LNCAP (cell line): ENCODE measurements at regions not wholly inside any gene's neighbourhood (a gene's known extent, or its start where the extent isn't known, plus 50 kb on each side); places are given as distances from the start of the nearest gene placed in this dataset.

Source experiments
- TF ChIP-seq, protein P1 (sequence below): fragments of 450-650 bp; IDR thresholded peaks from 2 replicates; pipeline ENCODE4 v1.5.1; 2017; ENCODE audit warnings: mild to moderate bottlenecking

DNA sequence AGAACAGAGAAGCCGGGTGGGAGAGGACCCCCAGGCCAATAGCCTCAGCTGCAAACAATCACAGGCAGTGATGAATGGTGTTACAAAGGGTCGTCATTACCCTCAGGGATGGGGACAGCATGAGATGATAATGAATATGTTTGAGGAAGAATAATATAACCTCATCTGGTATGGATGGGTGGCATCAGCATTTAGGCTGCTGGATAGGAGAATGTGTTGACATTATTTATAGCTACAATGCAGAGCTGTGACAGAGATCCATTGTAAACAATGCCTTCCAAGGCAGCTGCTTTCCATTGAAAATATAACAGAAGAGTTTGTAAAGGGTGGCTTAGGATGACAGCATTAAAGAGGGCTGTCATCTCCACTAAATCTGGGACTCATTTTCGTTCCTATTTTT lies 365.5 kb downstream of the KCNN2 start:
- TF ChIP-seq, protein P1, sequence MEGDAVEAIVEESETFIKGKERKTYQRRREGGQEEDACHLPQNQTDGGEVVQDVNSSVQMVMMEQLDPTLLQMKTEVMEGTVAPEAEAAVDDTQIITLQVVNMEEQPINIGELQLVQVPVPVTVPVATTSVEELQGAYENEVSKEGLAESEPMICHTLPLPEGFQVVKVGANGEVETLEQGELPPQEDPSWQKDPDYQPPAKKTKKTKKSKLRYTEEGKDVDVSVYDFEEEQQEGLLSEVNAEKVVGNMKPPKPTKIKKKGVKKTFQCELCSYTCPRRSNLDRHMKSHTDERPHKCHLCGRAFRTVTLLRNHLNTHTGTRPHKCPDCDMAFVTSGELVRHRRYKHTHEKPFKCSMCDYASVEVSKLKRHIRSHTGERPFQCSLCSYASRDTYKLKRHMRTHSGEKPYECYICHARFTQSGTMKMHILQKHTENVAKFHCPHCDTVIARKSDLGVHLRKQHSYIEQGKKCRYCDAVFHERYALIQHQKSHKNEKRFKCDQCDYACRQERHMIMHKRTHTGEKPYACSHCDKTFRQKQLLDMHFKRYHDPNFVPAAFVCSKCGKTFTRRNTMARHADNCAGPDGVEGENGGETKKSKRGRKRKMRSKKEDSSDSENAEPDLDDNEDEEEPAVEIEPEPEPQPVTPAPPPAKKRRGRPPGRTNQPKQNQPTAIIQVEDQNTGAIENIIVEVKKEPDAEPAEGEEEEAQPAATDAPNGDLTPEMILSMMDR = no peak

DNA sequence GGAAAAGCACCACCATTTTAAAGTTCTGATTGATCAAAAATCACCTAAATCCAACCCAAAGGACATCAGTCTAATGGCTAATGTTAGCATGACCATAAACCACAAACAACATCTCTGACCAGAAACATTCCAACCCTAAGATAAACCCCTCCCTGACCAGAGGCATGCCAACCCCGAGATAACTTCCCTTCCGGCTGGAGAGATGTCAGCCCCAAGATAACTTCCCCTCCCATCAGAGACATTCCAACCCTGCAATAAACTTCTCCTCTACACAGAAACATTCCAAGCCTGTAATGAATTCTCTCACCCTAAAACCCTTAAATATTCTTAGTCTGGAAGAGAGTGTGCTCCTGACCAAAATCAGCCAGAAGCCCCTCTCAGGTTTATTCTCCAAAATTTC lies 364.3 kb downstream of the KCNN2 start:
- TF ChIP-seq, protein P1 = no peak

DNA sequence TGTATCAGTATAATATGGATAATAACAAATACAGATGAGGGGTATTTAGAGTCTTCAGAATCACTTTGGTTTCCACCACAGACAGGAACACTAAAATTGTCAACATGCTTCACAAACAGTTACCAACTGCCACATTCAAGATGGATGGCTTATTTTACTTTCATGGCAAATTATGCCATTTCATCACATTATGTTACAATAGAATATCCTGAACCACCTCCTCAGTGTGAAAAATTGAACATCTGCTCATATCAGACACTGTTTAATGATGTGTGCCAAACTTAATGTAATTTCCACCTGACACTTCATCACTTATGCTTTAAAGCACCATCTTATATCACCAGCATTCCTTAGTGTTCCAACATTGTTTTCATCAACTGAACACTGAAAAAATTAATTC lies 357.4 kb downstream of the KCNN2 start:
- TF ChIP-seq, protein P1 = no peak

DNA sequence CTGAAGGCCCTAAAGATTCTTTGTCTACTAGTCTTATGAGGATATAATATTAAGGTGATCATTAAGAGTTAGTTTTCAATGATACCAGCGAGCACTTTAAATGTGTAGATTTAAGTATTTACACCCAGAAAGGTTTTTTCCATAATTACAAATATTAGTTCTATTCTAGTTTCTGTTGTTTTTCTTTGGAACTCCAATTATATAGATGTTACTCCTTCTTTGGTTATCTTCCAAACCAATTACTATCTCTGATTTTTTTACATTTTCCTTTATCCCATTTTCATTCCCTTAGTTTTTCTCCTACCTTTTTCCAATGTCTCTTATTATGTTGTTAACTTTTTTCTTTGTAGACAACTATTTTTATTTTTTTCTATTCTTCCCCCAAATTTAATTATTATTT lies 355.1 kb downstream of the KCNN2 start:
- TF ChIP-seq, protein P1 = no peak

DNA sequence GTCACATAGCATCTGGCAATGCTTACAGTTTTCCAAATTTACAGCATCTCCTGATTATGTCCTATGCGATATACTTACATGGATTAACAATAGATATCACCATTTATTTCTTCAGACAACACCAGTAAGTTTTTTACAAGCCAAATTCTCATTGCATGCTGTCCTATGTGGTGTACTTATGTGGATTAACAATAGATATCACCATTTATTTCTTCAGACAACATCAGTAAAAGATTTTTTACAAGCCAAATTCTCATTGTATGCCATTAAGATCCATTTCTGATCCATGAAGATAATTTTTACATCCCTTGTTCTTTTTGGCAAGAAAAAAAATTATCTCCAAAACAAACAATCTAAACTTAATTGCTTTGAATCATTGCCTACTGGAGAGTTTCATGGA lies 340.9 kb downstream of the KCNN2 start:
- TF ChIP-seq, protein P1 = no peak

DNA sequence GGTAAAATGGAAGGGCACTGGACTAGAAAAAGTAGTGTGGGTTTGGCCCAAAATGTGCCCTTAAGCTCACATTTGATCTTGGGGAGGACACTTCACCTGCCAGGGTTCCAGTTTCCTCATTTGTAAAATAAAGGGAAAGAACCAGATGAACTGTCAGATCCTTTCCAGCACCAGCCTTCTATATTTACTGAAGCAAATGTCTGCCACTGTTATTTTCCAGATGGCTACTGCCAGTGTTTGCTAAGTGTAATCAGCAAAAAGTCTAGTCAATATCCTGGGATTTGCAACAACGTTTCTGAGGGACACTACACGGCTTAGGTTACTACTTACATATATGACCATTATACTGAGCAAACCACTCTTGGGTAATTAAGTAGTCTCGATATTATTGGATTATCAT lies 340.3 kb downstream of the KCNN2 start:
- TF ChIP-seq, protein P1 = no peak

DNA sequence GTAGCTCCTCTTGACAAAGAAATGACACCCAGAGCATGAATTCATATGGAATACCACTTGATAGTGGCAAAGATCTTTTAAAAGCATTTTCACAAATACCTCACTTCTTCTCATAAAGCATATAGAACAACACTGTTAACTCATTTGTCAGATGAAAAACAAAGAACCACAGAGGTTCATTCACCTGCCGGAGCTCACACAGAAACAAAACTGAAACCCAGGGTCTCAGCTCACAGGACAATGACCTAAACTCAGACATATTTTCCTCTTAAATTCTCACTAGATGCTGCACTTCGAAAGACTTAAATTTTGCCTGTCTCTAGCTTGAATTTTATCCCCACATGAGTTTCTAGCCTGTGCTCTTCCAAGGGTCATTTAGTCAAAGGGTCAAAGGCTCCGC lies 339.0 kb downstream of the KCNN2 start:
- TF ChIP-seq, protein P1 = no peak

DNA sequence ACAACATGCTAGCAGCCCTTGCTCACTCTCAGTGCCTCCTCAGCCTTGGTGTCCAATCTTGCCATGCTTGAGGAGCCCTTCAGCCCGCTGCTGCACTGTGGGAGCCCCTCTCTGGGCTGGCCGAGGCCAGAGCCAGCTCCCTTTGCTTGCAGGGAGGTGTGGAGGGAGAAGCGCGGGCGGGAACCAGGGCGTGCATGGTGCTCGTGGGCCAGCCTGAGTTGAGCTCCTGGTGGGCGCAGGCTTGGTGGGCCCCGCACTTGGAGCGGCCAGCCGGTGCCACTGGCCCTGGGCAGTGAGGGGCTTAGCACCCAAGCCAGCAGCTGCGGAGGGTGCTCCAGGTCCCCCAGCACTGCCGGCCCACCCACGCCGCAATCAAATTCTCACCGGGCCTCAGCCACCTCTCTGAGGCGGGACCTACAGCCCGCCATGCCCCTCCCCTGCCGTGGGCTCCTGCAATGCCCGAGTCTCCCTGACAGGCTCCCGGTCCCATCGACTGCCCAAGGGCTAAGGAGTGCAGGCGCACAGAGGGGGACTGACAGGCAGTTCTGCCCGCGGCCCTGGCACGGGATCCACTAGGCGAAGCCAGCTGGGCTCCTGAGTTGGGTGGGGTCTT lies 333.5 kb downstream of the KCNN2 start:
- TF ChIP-seq, protein P1 = no peak
